ENCODE measurements at regions not wholly inside any gene's neighbourhood (a gene's known extent, or its start where the extent isn't known, plus 50 kb on each side); places are given as distances from the start of the nearest gene placed in this dataset.

- ATAC-seq (ENCODE audit: low FRiP score) (no peak), DNase-seq (ENCODE audit: low spot score) (no peak)
- no peak for TF ChIP-seq CTCF (IDR thresholded peaks at IDR 0.05)
Measured at GRCh38 chr9:32698706-32699277, 63.3 kb upstream of the TAF1L start.

- ATAC-seq (ENCODE audit: low FRiP score): no peak
- DNase-seq (ENCODE audit: low spot score): no peak
Measured at GRCh38 chr9:32701321-32702022, 66.0 kb upstream of the TAF1L start.

GRCh38 chr9:32703635-32704034, 68.2 kb upstream of the TAF1L start:
- TF ChIP-seq CTCF (IDR thresholded peaks at IDR 0.05): no peak
- ATAC-seq (ENCODE audit: low FRiP score) (no peak), DNase-seq (ENCODE audit: low spot score) (no peak)

More at GRCh38 chr9:32701321-32702022, 66.0 kb upstream of the TAF1L start:
- no peak for TF ChIP-seq CTCF (IDR thresholded peaks at IDR 0.05)

- no peak for TF ChIP-seq CTCF (IDR thresholded peaks at IDR 0.05)
- ATAC-seq (ENCODE audit: low FRiP score) (no peak), DNase-seq (ENCODE audit: low spot score) (no peak)
Measured at GRCh38 chr9:32704343-32704742, 68.9 kb upstream of the TAF1L start.

- ATAC-seq (ENCODE audit: low FRiP score): no peak
- DNase-seq (ENCODE audit: low spot score): no peak
Measured at GRCh38 chr9:32705059-32705458, 69.6 kb upstream of the TAF1L start.

GRCh38 chr9:32706004-32706724, 70.7 kb upstream of the TAF1L start:
- DNase-seq (ENCODE audit: low spot score) (no peak), ATAC-seq (ENCODE audit: low FRiP score) (peak; percentile 48)
- TF ChIP-seq CTCF (IDR thresholded peaks at IDR 0.05): no peak

More at GRCh38 chr9:32705059-32705458, 69.6 kb upstream of the TAF1L start:
- TF ChIP-seq CTCF (IDR thresholded peaks at IDR 0.05): no peak

Measured in omental fat pad (tissue), 3 donors.